ENCODE measurements at regions not wholly inside any gene's neighbourhood (a gene's known extent, or its start where the extent isn't known, plus 50 kb on each side); places are given as distances from the start of the nearest gene placed in this dataset.

GRCh38 chr22:49427941-49428340, 399.7 kb downstream of the BRD1 start:
- TF ChIP-seq MAX (IDR thresholded peaks at IDR 0.05; ENCODE audit: low read depth, low read length) (no peak), POLR2A (IDR thresholded peaks at IDR 0.05; ENCODE audit: extremely low read depth, insufficient read length) (no peak), MYC (IDR thresholded peaks at IDR 0.05; ENCODE audit: low read depth, low read length) (no peak), CTCF (IDR thresholded peaks at IDR 0.05; ENCODE audit: low read depth, low read length) (no peak)
- no peak for DNase-seq (ENCODE audit: low read depth)
- no peak overlapping the region for H3K4me3 ChIP-seq (ENCODE audit: low read depth, low read length)

- DNase-seq (ENCODE audit: low read depth), result no peak
- no peak for TF ChIP-seq MYC (IDR thresholded peaks at IDR 0.05; ENCODE audit: low read depth, low read length)
- no peak for TF ChIP-seq POLR2A (IDR thresholded peaks at IDR 0.05; ENCODE audit: extremely low read depth, insufficient read length)
- TF ChIP-seq CTCF (IDR thresholded peaks at IDR 0.05; ENCODE audit: low read depth, low read length), result no peak
- no peak for TF ChIP-seq MAX (IDR thresholded peaks at IDR 0.05; ENCODE audit: low read depth, low read length)
- no peak overlapping the region for H3K4me3 ChIP-seq (ENCODE audit: low read depth, low read length)
Measured at GRCh38 chr22:49427341-49427740, 400.3 kb downstream of the BRD1 start.

GRCh38 chr22:49426618-49427266, 400.9 kb downstream of the BRD1 start:
- no peak for DNase-seq (ENCODE audit: low read depth)
- TF ChIP-seq MYC (IDR thresholded peaks at IDR 0.05; ENCODE audit: low read depth, low read length), result no peak
- no peak for TF ChIP-seq CTCF (IDR thresholded peaks at IDR 0.05; ENCODE audit: low read depth, low read length)
- no peak for TF ChIP-seq POLR2A (IDR thresholded peaks at IDR 0.05; ENCODE audit: extremely low read depth, insufficient read length)
- TF ChIP-seq MAX (IDR thresholded peaks at IDR 0.05; ENCODE audit: low read depth, low read length), result no peak
- no peak overlapping the region for H3K4me3 ChIP-seq (ENCODE audit: low read depth, low read length)

- no peak for TF ChIP-seq CTCF (IDR thresholded peaks at IDR 0.05; ENCODE audit: low read depth, low read length)
- TF ChIP-seq POLR2A (IDR thresholded peaks at IDR 0.05; ENCODE audit: extremely low read depth, insufficient read length), result no peak
- no peak for TF ChIP-seq MAX (IDR thresholded peaks at IDR 0.05; ENCODE audit: low read depth, low read length)
- no peak for DNase-seq (ENCODE audit: low read depth)
- H3K4me3 ChIP-seq (ENCODE audit: low read depth, low read length), result no peak overlapping the region
Measured at GRCh38 chr22:49426098-49426497, 401.6 kb downstream of the BRD1 start.

- no peak overlapping the region for H3K4me3 ChIP-seq (ENCODE audit: low read depth, low read length)
- TF ChIP-seq CTCF (IDR thresholded peaks at IDR 0.05; ENCODE audit: low read depth, low read length) (no peak), MAX (IDR thresholded peaks at IDR 0.05; ENCODE audit: low read depth, low read length) (no peak), POLR2A (IDR thresholded peaks at IDR 0.05; ENCODE audit: extremely low read depth, insufficient read length) (no peak), MYC (IDR thresholded peaks at IDR 0.05; ENCODE audit: low read depth, low read length) (no peak)
- DNase-seq (ENCODE audit: low read depth), result no peak
Measured at GRCh38 chr22:49425356-49425755, 402.3 kb downstream of the BRD1 start.

Measured in NB4 (cell line).